Mesendoderm (in vitro differentiated cells): ENCODE measurements at regions not wholly inside any gene's neighbourhood (a gene's known extent, or its start where the extent isn't known, plus 50 kb on each side); places are given as distances from the start of the nearest gene placed in this dataset.

Experiments
- DNase-seq: peaks from one replicate; pipeline ENCODE4 v3.0.0; 2013
- H2AK5ac ChIP-seq: 2 replicates; pipeline ENCODE4 v1.6.1; 2013; ENCODE audit warnings: low read length, inconsistent platforms
- H2BK120ac ChIP-seq: 2 replicates; pipeline ENCODE4 v1.6.1; 2013; ENCODE audit warnings: low read depth, mild to moderate bottlenecking, low read length, moderate library complexity, mixed read lengths
- H2BK15ac ChIP-seq: replicated peaks from 2 replicates; pipeline ENCODE4 v1.6.1; 2013; ENCODE audit warnings: low read depth, mild to moderate bottlenecking, moderate library complexity
- H2BK5ac ChIP-seq: 2 replicates; pipeline ENCODE4 v1.6.1; 2013; ENCODE audit warnings: low read length, inconsistent platforms
- H3K18ac ChIP-seq: 2 replicates; pipeline ENCODE4 v1.6.1; 2013; ENCODE audit warnings: mild to moderate bottlenecking, low read length, mixed read lengths
- H3K23ac ChIP-seq: one replicate; pipeline ENCODE4 v1.6.1; 2013; ENCODE audit warnings: low read length
- H3K27ac ChIP-seq: 2 replicates; pipeline ENCODE4 v1.5.1; 2013; ENCODE audit warnings: low read depth, mild to moderate bottlenecking, inconsistent platforms, low read length, moderate library complexity
- H3K27me3 ChIP-seq: 2 replicates; pipeline ENCODE4 v1.6.1; 2013; ENCODE audit warnings: low read length, control low read depth, mild to moderate bottlenecking, inconsistent platforms; ENCODE audit not compliant: insufficient read depth, poor library complexity
- H3K36me3 ChIP-seq: 2 replicates; pipeline ENCODE4 v1.6.1; 2013; ENCODE audit warnings: low read length, inconsistent platforms; ENCODE audit not compliant: control insufficient read depth, insufficient read depth
- H3K4ac ChIP-seq: one replicate; pipeline ENCODE4 v1.6.1; 2013; ENCODE audit warnings: low read depth, mild to moderate bottlenecking, low read length, moderate library complexity
- H3K4me1 ChIP-seq: 2 replicates; pipeline ENCODE4 v1.6.1; 2013; ENCODE audit warnings: low read depth, low read length, inconsistent platforms; ENCODE audit not compliant: control insufficient read depth
- H3K4me2 ChIP-seq: 2 replicates; pipeline ENCODE4 v1.6.1; 2013; ENCODE audit warnings: low read length
- H3K4me3 ChIP-seq: 2 replicates; pipeline ENCODE4 v1.5.1; 2013; ENCODE audit warnings: mild to moderate bottlenecking, low read length
- H3K56ac ChIP-seq: one replicate; pipeline ENCODE4 v1.6.1; 2013; ENCODE audit warnings: low read length
- H3K79me1 ChIP-seq: 2 replicates; pipeline ENCODE4 v1.6.1; 2013; ENCODE audit warnings: low read length, inconsistent platforms
- H3K79me2 ChIP-seq: 2 replicates; pipeline ENCODE4 v1.6.1; 2013; ENCODE audit warnings: mild to moderate bottlenecking, low read length; ENCODE audit not compliant: control insufficient read depth, insufficient read depth
- H3K9ac ChIP-seq: 2 replicates; pipeline ENCODE4 v1.6.1; 2013; ENCODE audit warnings: low read length, inconsistent platforms
- H4K5ac ChIP-seq: one replicate; pipeline ENCODE4 v1.6.1; 2013; ENCODE audit warnings: low read length
- H4K8ac ChIP-seq: one replicate; pipeline ENCODE4 v1.6.1; 2013; ENCODE audit warnings: low read depth, mild to moderate bottlenecking, control low read depth, low read length, moderate library complexity
- WGBS: extraction: QIAGEN DNeasy Blood & Tissue Kit; methylation state at CpG from one replicate; pipeline ENCODE4 v1.1.7; 2013; ENCODE audit warnings: low lambda C conversion rate, missing lambda C conversion rate; ENCODE audit not compliant: insufficient coverage; ENCODE audit errors: extremely low coverage; 5-methylcytosine and 5-hydroxymethylcytosine counted together

- Histone ChIP-seq H4K8ac (no peak overlapping the region), H3K27ac (no peak overlapping the region), H3K79me2 (no peaks in the 10 kb centered on the region), H3K4me3 (no peak overlapping the region), H2BK5ac (no peak overlapping the region), H2BK15ac (no peak overlapping the region), H4K5ac (no peak overlapping the region), H3K9ac (no peak overlapping the region), H3K4me1 (peaks cover 3% of the 10 kb centered on the region), H3K4ac (no peak overlapping the region), H3K23ac (no peak overlapping the region), H2AK5ac (no peak overlapping the region), H2BK120ac (no peak overlapping the region), H3K79me1 (no peaks in the 10 kb centered on the region), H3K56ac (no peak overlapping the region), H3K18ac (no peak overlapping the region), H3K36me3 (no peaks in the 10 kb centered on the region), H3K4me2 (no peak overlapping the region), H3K27me3 (no peaks in the 10 kb centered on the region)
- no peak for DNase-seq
- no CpG with 5 or more reads among the region's 4 CpGs for WGBS
Observed at GRCh38 chr15:70495991-70496599, 267.3 kb downstream of the UACA start.

- Histone ChIP-seq H3K4ac (no peak overlapping the region), H4K5ac (no peak overlapping the region), H3K56ac (no peak overlapping the region), H2BK120ac (no peak overlapping the region), H3K36me3 (no peaks in the 10 kb centered on the region), H3K79me1 (no peaks in the 10 kb centered on the region), H3K27me3 (no peaks in the 10 kb centered on the region), H3K27ac (no peak overlapping the region), H3K79me2 (no peaks in the 10 kb centered on the region), H2AK5ac (no peak overlapping the region), H2BK5ac (no peak overlapping the region), H3K4me1 (peaks cover 3% of the 10 kb centered on the region), H3K23ac (no peak overlapping the region), H4K8ac (no peak overlapping the region), H3K18ac (no peak overlapping the region), H3K9ac (no peak overlapping the region), H3K4me3 (no peak overlapping the region), H2BK15ac (no peak overlapping the region), H3K4me2 (no peak overlapping the region)
- peak; percentile 66 for DNase-seq
- WGBS, result no CpG with 5 or more reads among the region's 8 CpGs
Observed at GRCh38 chr15:70494852-70495571, 268.3 kb downstream of the UACA start.

- Histone ChIP-seq H3K23ac (no peak overlapping the region), H3K4ac (no peak overlapping the region), H2BK120ac (no peak overlapping the region), H3K9ac (no peak overlapping the region), H4K8ac (no peak overlapping the region), H2AK5ac (no peak overlapping the region), H3K4me2 (no peak overlapping the region), H3K79me1 (no peaks in the 10 kb centered on the region), H2BK5ac (no peak overlapping the region), H3K4me1 (peaks cover 3% of the 10 kb centered on the region), H3K27ac (no peak overlapping the region), H3K18ac (no peak overlapping the region), H4K5ac (no peak overlapping the region), H2BK15ac (no peak overlapping the region), H3K79me2 (no peaks in the 10 kb centered on the region), H3K27me3 (no peaks in the 10 kb centered on the region), H3K4me3 (no peak overlapping the region), H3K56ac (no peak overlapping the region), H3K36me3 (no peaks in the 10 kb centered on the region)
- no peak for DNase-seq
- WGBS, result no CpG with 5 or more reads among the region's 4 CpGs
Observed at GRCh38 chr15:70494517-70494851, 268.9 kb downstream of the UACA start.

DNA sequence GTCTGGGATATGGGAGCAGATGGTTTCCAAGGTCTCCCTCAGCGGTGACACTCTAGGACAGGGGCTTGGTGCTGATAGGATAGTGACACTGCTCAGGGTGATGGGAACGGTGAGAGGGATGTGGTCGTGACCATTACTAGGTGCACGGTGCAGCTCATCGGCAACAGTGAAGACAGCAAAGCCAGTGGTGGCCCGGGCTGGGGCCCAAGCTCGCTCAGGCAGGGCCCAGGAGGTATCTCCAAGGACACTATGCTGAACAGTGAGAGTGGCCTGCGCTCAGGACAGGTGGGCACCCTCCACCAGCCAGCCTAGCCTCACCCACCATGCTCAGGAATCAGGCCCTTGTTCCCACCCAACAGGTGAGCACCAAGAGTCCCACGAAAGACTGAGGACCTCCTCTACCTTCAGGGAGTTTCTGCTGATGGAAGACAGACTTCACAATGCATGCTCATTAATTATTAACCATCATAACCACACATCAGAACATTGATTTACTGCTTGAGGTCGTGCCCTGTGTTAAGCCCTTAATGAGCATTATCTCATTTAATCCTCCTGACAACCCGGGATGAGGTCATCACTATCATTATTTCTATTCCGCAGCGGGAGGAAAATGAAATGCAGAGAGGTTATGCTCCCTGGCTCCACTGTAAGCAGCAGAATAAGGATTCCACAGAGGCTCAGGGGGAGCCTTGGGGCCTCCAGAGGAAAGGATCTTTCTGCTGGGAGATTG, 269.4 kb downstream of the UACA start:
- no peak for DNase-seq
- WGBS, result no CpG with 5 or more reads among the region's 13 CpGs

DNA sequence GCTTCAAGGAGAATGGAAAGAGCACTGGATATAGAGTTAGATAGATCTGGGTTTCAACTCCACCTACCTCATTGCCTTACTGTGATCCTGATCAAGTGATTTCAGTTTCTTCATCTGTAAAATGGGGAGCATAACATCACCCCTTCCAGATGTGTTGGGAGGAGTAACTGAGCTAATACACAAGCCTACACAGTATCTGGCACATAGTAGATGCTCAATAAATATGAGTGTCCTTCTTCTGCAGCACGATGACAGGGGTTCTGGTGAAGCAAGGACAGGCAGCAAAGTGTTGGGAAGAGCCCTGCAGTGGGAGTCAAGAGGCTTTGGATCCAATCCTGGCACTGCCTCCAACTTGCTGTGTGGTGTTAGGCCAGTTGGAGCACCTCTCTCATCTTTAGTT, 270.0 kb downstream of the UACA start:
- Histone ChIP-seq H3K9ac (no peak overlapping the region), H3K18ac (no peak overlapping the region), H3K4me2 (no peak overlapping the region), H3K27ac (no peak overlapping the region), H2BK120ac (no peak overlapping the region), H3K79me1 (no peaks in the 10 kb centered on the region), H4K5ac (no peak overlapping the region), H2BK5ac (no peak overlapping the region), H3K27me3 (no peaks in the 10 kb centered on the region), H4K8ac (no peak overlapping the region), H3K4me3 (no peak overlapping the region), H2BK15ac (no peak overlapping the region), H3K4ac (no peak overlapping the region), H3K36me3 (no peaks in the 10 kb centered on the region), H3K56ac (no peak overlapping the region), H3K23ac (no peak overlapping the region), H3K79me2 (no peaks in the 10 kb centered on the region), H2AK5ac (no peak overlapping the region), H3K4me1 (peaks cover 3% of the 10 kb centered on the region)
- WGBS, result no CpG with 5 or more reads among the region's 1 CpG
- DNase-seq, result no peak

More for the DNA sequence above, 269.4 kb downstream of the UACA start:
- H3K4me3 ChIP-seq, result no peak overlapping the region
- no peak overlapping the region for H3K27ac ChIP-seq
- H3K79me1 ChIP-seq, result no peaks in the 10 kb centered on the region
- H2BK15ac ChIP-seq, result no peak overlapping the region
- no peaks in the 10 kb centered on the region for H3K79me2 ChIP-seq
- no peak overlapping the region for H4K8ac ChIP-seq
- no peak overlapping the region for H3K9ac ChIP-seq
- no peak overlapping the region for H3K18ac ChIP-seq
- no peak overlapping the region for H3K23ac ChIP-seq
- H3K56ac ChIP-seq, result no peak overlapping the region
- H4K5ac ChIP-seq, result no peak overlapping the region
- no peak overlapping the region for H3K4ac ChIP-seq
- no peaks in the 10 kb centered on the region for H3K27me3 ChIP-seq
- peaks cover 3% of the 10 kb centered on the region for H3K4me1 ChIP-seq
- no peaks in the 10 kb centered on the region for H3K36me3 ChIP-seq
- H2AK5ac ChIP-seq, result no peak overlapping the region
- H3K4me2 ChIP-seq, result no peak overlapping the region
- no peak overlapping the region for H2BK5ac ChIP-seq
- H2BK120ac ChIP-seq, result no peak overlapping the region
